ENCODE measurements at regions not wholly inside any gene's neighbourhood (a gene's known extent, or its start where the extent isn't known, plus 50 kb on each side); places are given as distances from the start of the nearest gene placed in this dataset.

- POLR2A ChIA-PET = no interaction called here
- no peak for DNase-seq (ENCODE audit: extremely low spot score)
- CTCF ChIA-PET = no interaction called here
- TF ChIP-seq CTCF (IDR thresholded peaks at IDR 0.05; ENCODE audit: control extremely low read depth, extremely low read depth, low read depth, missing control alignments) = no peak
Observed at GRCh38 chr5:67518227-67518626, 321.6 kb upstream of the CD180 start.

DNA sequence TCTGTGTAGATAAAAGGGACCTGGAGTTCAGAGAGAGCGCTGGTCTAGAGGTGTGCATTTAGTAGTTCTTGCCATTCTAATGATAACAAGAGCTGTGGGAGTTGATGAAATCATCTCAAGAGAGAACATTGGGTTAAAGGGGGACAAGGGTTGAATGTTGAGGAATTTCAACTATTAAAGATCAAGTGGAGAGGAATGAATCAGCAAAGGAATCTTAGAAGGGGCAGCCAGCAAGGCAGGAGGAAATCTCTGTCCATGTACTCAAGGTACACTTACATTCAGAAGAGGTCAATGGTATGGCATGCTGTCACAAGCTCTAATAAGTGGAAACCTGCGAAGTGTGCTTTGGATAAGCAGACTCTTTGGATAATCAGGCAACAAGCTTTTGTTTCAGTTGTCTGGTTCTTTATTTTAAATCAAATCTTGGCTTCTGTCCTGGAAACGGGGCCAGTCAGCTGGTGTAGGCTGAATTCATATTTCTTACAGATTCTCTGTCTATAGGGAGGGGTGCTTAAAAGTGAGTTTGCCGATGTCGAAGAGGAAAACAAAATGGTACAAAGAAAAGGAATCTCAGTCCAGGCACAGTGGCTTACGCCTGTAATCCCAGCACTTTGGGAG is 320.5 kb upstream of the CD180 start:
- no peak for DNase-seq (ENCODE audit: extremely low spot score)
- ChIA-PET CTCF (no interaction called here), POLR2A (no interaction called here)
- TF ChIP-seq CTCF (IDR thresholded peaks at IDR 0.05; ENCODE audit: control extremely low read depth, extremely low read depth, low read depth, missing control alignments) = no peak

GRCh38 chr5:67515762-67516161 is 319.2 kb upstream of the CD180 start:
- ChIA-PET POLR2A (no interaction called here), CTCF (no interaction called here)
- no peak for TF ChIP-seq CTCF (IDR thresholded peaks at IDR 0.05; ENCODE audit: control extremely low read depth, extremely low read depth, low read depth, missing control alignments)
- DNase-seq (ENCODE audit: extremely low spot score) = no peak

DNA sequence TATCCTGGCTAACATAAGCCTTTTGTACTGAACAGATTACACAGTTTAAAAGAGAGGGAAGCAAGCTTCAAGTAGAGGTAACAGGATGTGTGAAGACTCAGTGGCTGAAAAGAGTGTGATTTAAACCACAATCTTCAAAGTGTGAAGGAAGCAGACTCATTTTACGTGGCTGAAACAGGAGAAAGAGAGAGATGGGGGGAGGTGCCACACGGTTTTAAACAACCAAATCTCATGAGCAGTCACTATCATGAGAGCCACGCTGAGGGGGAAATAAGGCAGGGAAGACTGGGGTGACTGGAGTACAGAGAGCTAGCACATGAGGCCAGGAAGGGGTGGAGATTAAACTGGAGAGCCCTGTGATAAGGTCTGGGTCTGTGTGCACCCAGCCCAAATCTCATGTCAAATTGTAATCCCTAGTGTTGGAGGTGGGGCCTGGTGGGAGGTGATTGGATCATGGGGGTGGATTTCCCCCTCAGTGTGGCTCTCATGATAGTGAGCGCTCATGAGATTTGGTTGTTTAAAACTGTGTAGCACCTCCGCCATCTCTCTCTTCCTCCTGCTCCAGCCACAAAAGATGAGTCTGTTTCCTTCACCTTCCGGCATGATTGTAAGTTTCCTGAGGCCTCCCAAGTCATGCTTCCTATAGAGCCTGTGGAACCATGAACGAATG is 318.6 kb upstream of the CD180 start:
- ChIA-PET POLR2A (no interaction called here), CTCF (no interaction called here)
- TF ChIP-seq CTCF (IDR thresholded peaks at IDR 0.05; ENCODE audit: control extremely low read depth, extremely low read depth, low read depth, missing control alignments) = no peak
- no peak for DNase-seq (ENCODE audit: extremely low spot score)

DNA sequence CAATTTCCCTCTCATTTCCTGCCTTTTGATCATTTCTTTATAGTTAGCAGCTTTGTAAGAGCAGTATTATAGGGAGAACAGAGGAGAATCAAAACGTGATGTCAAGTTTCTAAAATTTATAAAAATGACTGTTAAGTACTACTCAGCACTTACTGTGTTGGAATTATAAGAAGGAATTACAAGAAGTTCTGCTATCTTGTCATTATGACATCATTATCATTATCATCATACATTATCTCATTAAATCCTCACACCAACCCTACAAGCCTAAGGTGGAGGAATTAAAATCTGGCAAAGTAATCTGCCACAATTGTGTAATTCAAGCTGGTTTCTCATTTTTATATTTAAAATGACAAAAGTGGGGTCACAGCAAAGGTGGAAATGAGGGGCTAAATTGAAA is 316.2 kb upstream of the CD180 start:
- CTCF ChIA-PET = interaction anchor here (1.4 to 1.9 kb wide), 2 partner anchors 9 to 13 kb away, joined by 4 to 5 read pairs; no protein-coding TSS in a partner anchor
- POLR2A ChIA-PET = no interaction called here
- no peak for TF ChIP-seq CTCF (IDR thresholded peaks at IDR 0.05; ENCODE audit: control extremely low read depth, extremely low read depth, low read depth, missing control alignments)
- DNase-seq (ENCODE audit: extremely low spot score) = no peak

DNA sequence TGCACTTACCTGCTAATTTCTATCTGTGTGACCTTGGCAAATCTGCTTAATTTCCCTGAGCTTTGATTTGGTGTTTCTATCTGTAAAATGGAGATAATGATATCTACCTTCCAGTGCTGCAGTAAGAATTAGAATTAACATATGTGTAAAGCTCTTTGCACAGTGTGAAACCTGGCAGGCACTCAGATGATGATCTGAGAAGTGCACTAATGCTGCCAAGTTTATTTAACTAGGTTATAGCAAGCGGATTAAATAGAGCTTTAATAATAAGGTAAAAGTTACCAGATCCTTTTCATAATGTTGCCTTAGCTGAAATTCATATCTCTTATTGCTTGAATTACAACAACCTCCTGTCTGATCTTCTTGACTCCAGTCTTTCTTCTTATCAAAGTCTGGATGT is 315.3 kb upstream of the CD180 start:
- no peak for DNase-seq (ENCODE audit: extremely low spot score)
- CTCF ChIA-PET = interaction anchor here (1.4 to 1.9 kb wide), 2 partner anchors 10 to 12 kb away, joined by 4 to 5 read pairs; no protein-coding TSS in a partner anchor
- TF ChIP-seq CTCF (IDR thresholded peaks at IDR 0.05; ENCODE audit: control extremely low read depth, extremely low read depth, low read depth, missing control alignments) = no peak
- POLR2A ChIA-PET = no interaction called here

Measured in GM10248 (cell line).